Stimulated activated CD8-positive, alpha-beta memory T cell treated with anti-CD3 and anti-CD28 coated beads, Interleukin-4, amount 100 ng/mL, for 24 hours (primary cell): ENCODE measurements at regions not wholly inside any gene's neighbourhood (a gene's known extent, or its start where the extent isn't known, plus 50 kb on each side); places are given as distances from the start of the nearest gene placed in this dataset.

Experiments
- DNase-seq: peaks from one replicate; pipeline ENCODE4 v3.0.0-alpha.2; 2020; ENCODE audit warnings: low read depth

DNA sequence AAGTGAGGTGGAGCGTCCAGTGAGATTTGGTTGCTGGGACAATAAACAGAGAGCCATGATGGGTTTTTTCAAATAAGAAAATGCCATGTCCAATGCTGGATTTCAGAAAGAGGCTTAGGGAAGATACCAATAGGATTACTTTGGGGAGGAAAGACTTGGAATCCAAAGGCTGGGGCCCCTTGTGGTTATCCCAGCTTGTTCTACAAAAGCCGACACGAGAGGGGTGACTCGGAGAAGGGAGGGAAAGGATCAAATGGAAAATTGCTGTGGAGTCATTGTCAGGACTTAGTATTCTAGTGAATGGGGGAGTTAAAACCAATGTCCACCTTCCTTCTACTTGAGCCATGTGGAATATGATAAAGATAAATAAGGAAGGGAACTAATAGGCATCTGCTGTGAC is 305.5 kb downstream of the SOX9 start:
- no peak for DNase-seq

DNA sequence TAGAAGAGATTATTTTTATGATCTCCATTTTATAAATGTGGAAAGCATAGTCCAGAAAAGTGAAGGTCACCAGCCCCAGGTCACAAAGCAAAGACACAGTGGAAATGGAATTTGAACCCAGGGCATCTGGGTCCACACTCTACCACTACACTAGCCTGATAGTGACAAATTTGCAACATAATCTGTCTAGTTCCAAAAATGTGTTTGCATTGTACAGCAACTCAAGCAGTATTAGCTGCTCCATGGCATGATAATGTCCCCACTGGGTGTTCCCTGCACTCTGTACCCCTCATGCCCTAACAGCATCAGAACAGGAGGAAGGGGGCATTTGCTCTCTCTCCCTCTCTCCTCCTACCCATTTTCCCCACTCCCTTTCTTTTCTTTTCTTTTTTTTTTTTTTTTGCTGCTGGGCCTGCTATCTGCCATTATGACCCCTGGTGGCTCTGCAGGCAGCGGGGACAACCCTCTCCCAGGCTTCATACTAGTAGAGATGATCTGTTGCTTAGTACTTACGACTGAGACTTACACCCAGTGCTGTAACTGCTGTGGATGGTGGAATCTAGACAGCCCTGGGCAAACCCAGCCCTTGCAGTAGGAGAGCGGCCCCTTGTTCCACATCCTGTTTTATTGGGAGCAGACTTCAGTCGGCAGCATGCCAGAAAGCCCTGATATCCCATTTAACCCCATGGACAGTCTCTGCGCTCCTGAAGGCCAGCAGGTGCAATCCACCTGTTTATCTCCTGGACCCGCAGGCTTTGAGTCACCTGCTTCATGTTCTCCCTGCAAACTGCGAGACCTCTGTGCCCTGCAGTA is 306.3 kb downstream of the SOX9 start:
- no peak for DNase-seq

DNA sequence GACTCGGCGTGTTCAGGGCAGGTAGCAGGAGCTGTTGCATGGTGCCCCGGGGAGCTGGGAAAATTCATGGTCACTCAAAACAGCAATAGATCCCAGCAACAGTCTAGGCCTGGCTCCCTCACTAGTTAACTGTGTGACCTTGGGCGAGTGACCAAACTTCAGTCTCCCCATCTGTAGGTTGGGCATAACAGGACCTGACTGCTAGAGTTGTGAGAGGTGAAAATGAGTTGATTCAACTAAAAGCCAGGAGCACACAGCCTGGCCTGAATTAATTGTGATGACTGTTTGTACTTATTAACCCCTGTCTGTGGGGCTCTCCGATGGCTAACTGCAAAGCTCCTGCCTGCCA is 306.9 kb downstream of the SOX9 start:
- no peak for DNase-seq

DNA sequence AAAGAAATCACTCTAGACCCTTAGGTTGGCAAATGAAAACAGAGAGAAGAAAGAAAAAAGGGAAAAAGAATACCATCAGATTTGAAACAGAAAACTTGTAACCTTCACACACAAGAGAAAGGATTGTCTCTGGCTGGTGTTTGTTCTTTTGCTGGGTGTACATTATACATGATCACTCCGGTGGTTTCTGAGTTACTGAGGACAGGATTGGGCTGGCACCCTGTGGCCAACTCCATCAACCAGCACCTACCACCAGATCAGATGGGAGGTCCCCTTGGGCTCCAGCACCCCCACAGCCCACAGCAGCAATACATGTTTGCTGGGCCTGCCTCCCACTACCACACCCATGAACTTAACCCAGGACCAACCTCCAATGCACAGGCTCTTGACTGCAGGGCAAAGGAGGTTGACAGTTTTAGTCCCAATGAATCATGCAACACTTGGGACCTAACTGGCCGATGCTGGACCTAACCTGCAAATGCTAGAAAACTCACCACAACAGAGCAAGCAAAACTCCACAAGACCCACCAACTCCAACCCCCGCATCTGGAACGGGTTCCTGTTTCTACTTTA is 308.3 kb downstream of the SOX9 start:
- no peak for DNase-seq

DNA sequence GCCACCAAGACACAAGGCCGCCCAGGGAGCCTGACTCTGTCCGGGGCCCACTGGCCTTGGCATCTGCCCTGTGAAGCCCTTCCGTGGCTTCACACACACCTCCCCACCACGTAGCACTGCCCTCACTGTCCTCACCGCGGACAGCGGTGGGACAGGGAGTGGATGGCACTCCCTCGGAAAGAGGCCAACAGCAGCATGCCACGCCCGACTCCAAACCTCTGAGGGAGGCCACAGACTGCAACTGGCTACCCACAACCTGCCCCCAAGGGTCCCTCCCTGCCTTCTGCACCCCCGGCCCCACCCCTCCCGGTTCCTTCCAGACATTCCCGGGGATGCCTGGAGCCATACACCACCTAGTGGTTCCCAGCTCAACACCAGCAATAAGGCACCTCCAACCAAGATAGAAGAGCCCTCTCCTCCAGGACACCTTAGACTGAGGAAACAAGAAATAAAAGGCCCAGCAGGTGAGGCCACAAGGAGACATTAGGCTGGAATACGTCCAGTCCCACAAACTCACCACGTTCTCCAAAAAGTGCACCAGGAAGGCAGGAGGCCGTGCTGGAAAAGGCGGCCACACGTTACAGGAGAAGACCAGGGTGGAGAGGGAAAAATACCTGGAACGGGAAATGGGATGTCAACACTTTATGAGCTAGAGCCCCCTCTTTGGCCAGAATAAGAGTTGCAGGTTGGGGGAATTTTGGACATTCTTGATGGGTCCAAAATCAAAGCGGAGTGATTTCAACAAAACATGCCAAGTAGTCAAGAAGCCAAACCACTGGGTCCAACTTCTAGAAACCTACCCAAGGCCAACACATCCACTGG is 310.0 kb downstream of the SOX9 start:
- DNase-seq: no peak

DNA sequence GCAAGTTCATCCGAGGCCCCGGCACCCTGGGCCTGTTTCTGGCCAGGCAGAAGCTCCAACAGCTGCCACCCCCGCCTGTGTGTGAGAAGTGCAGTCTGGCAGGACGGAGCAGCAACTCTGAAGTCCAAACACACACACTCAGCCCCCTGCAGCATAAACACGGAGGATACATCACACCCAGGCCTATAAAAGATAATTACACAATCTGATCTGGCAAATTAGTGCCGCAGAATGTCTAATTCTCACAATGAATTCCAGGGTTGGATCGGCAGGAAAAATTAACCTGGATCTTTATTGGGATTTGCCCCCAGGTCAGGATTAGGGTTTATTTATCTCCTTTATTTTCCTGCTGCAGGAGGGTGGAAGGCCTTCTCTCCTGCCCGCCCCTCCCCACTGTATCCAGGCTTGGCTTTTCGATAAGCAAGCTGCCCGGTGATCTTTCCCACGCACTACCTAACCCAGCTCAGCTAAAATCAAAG is 311.4 kb downstream of the SOX9 start:
- DNase-seq: no peak

DNA sequence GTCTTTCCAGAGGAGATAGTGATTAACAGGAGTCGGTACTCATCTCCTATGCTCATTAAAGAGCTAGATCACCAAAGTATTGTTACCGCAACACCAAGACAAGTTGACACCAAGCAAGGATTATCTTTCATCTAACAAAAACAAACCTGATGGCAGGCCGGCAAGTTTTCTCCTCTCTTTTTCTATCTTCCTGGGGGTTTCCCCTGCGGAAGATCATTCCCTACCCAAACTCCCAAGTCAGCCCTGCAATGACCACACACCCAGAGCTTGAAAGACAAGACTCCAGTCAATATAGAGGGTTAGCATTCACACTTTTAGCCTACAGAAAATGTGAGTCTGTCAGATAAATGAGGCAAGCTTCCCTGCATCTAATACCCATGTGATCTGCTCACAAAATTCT is 312.1 kb downstream of the SOX9 start:
- DNase-seq: no peak

DNA sequence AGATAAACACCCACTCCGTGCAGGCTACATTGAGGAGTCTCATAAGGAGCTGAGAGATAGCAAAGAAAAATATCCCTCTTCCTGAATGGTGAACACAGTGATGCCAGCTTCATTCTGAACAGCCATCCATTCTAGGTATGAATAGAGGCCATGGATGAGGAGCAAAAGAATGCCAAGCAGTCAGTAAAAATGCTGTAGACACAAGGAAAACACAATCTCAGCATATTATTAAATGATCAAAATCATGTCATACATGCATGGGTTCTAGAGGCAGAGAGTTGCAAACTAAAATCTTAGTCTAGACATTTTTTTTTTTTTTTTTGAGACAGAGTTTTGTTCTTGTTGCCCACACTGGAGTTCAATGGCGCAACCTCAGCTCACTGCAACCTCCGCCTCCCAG is 313.0 kb downstream of the SOX9 start:
- no peak for DNase-seq

DNA sequence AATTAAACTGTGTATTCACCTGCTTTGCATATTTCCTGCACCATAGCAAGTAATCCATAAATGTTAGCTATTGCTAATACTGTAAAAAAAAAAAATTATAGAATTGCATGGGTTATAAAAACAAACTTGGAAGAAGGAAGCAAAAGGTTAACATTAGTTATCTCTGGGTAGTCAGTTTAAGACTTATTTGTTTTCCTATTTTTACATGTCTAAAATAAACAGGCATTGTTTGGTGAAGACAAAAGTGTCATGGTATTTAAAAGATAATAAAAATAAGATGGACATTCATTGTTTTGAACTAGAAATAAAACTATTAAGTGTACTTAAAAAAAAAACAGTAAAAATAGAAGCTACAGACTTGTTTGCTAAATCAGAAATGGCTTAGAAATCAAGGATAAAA is 313.8 kb downstream of the SOX9 start:
- DNase-seq: no peak

DNA sequence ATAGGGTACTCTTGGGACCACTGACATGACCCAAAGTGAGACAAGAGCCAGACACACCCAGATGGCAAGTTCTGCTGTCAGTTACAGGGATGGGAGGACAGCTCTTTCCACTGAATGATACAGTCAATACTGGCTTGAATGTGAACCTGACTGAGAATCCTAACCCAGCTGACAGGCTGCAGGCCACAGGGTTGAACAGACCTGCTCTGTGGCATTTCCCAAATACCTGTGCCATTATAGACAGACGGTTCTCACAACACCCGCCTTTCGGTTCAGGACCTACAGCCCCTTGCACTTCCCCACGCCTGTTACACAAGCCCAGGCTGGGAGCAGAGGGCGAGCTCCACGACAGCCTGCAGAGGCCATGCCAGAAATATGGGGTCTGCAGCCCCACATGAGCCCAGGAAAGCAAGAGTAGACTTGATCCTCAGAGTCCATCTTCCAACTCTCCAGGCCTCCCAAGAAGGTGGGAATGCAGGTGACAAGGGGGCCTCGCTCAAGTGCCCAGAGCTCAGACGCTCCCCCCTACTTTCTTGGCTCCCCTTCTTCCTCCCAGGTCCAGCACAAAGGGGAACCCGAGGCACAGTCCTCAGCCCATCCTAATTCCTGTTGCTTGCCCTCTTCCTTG is 314.3 kb downstream of the SOX9 start:
- DNase-seq: no peak

DNA sequence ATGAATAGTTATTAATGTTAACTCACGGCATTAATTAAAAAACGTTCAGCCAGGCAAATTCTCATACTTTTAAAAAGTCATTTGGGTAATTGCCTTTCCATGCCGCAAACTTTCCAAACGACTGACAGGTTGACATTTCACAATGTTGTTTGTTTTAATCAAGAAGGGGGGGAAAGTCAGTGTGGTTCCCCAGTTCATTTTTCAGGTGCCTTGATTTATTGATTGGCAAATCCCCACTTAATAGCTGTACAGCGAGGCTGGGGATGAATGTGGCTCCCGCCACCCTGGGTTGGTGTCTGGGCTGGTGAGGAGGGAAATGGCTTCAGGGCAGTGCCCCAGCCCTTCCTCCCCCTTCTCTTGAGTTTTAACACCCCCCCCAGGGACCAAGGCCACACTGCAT is 318.0 kb downstream of the SOX9 start:
- DNase-seq: no peak

DNA sequence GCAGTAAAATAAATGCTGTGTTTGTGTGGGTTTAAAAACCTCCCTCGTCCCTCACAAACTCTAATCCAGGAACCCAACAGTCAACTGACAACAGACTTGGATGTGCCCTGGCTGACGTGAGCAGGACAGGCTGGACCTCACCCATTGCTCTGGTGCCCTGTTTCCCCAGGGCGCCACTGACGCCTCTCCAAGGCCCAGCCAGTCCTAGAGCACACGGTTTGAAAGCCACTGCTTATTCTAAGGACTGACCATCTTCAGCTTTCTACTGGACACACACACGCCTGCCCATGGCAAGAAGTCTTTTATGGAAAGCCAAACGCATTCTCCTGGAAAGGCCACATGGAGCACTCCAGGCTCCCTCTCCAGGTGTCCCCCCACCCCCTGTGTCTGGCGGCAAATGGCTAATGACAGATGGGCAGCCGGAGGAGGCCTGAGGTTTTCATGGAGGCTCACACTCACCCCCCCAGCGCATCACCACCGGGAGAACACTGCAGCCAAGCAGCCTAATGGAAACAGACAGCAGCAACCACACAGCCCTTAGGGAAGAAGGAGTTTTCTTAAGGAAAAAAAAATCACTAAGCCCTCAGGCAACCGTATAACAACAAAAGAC is 319.2 kb downstream of the SOX9 start:
- no peak for DNase-seq

DNA sequence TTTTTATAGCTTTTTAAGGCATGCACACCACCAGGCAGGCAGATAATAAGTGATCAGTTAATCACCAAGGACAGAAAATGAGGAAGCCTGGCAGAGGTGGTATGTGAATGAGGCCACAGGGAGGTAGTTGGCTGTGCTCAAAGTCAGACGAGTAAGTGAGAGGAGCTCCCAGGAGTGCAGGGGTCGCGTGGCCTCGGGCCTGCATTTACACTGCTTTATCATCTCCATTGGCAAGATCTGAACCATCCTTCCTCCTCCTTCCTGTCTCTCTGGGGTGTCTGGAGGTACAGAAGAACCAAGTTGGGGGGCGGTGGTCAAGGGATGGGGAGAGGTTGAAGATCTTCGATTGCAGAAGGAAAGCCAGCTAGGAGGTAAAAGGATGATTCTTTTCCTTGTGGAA is 320.1 kb downstream of the SOX9 start:
- DNase-seq: no peak

DNA sequence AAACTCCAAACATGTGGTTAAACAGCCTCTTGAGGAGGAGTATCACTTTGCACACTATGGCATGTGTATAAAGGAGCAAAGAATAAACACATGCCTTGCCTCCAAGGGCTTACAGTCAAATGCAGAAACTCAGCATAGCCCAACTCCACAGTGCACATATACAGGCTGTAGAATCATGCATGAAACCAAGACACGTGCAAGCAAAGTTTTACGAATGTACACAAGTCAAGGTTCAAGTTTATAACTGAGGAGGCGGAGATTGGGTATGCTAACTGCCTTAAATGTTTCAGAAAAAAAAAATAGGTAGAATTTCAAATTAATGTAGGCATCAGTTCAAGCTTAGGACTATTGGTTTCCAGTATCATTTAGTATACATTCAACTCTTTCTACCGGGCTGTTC is 321.1 kb downstream of the SOX9 start:
- DNase-seq: no peak

DNA sequence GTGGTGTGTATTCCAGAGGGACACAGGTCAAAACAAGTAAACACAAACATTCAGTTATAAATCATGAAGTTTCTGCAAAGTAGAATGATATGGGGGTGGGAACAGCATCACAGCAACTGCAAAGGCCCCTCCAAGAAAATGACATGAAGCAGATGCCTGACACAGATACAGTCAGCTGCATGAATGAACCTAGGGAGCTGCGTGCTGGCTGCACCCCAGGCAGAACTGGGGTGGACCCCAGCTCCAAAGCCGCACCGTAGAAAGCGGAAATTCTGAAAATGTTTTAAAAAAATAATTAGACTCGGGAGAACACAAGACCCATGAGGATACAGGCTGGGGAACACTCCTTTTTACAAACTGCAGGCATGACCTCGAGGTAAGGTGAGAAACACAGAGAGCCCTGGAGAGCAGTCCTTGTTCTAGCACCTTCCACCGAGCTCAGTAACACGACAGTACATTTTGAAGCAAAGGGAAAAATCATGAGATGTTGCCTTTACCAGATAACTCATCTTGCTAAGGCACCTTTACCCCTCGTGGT is 323.8 kb downstream of the SOX9 start:
- DNase-seq: no peak

DNA sequence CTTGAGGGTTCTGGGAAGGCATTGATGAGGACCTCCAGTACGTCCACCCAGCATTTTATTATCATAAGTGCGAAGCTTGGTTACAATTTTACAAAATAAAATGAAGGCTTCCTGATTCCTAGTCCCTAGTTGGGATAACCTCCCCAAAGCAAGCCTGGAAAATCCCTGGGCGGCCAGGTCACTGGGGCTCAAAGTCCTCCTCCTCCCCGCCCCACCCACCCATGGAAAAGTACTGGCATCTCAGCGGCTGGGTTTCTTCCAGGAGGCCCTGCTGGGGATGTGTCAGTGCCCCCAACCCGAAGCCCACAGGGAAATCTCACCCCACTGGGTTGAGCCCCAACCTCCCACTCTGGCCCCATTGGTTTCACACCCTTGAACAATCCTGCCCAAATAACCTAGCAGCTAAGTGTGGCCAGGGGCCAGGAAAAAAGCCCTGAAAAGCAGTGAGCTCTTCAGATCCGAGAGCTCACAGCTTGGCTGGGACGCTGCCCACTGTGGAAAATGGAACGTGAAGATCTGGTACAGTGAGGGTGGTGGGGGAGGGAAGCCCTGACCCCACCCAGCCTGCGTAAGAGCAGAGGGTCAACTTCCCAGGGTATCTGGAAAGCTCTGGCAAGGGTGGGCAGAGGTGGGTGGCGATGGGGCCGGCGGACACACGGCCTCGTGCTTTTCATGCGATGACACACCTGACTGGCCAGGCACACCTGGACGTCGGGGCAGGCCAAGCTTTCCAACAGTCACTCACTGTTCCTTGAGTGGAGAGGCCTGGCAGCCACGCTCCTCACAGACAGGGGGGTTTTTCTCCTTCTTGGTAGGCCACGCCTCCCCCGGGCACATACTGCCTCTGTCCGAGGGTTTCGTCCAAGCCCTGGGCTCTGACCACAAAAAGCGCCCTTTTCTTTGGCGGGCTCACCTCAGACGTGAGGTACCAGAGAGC is 324.5 kb downstream of the SOX9 start:
- no peak for DNase-seq

DNA sequence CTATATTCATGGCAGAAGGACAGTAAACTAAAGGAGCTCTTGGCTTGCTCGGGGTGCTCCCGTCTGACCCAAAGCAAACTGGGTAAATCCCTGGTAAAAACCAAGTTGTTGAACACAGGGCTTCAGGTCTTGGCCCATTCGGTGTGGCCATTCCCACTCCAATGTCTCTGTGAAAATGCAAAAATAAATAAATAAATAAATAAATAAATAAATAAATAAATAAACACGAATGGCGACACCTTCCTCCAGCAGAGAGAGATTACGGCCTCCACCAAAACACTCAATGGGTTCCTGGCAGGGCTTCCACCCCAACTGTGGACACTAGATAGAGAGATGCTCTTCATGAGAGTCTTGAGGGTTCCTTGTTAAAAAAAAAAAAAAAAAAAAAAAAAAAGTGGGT is 325.3 kb downstream of the SOX9 start:
- DNase-seq: no peak

DNA sequence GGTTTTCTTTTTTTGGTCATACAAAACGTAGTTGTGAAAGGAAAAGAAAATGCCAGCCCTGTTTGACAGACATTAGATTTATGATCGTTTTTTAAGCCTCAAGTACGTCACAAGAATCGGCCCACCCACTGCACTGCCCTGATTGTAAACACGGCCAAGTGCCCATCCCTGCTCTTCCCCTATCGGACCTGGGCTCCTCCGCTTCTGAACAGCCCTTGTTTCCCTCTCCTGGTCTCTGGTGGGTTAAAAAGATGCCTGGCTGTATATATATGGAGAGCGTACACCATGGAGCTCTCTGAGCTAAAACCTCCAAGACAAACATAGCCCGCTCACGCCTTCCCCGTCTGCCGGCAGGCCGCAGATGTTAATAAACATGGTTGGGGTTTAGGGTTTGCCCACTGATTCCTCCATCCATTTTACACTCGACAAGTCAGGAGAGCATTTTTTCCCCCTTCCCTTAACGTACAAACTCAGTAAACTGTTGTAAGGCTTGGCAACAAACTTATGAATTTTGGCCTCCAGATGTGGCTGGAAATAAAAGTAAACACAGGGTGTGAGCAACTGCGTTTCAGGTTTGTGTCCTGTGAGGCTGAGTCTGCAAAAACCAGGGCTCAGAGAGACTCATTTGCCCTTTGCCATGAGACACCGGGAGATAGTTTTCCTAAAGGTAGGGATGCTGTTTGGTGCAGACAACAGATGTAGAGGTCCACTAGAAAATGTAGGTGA is 325.9 kb downstream of the SOX9 start:
- DNase-seq: no peak

DNA sequence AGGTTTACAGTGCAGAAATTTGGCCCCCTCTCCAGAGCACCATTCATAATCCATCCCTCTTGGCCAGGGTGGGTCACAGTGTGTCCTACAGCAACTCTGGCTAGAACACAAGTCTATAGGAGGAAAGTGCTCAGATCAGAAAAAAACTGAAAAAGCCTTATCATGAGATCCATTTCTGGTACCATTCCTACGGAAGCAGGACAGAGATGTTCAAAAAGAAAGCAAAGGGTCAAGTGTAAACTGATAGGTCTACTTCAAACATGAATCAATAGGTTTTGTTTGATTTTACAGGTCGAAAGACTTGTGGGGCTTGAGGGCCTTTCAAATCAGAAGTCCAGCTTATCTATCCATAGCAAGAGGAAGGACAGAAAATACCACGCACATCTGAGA is 326.4 kb downstream of the SOX9 start:
- DNase-seq: no peak

DNA sequence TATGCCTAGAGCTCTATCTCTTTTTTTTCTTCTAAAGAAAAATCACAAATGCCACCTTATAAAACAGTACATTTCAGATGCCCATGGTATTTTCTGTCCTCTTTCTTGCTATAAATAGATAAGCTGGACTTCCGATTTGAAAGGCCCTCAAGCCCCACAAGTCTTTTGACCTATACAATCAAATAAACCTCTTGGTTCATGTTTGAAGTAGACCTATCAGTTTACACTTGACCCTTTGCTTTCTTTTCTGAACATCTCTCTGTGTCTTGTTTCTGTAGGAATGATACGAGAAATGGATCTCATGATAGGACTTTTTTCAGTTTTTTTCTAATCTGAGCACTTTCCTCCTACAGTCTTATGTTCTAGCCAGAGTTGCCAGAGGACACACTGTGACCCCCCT is 327.2 kb downstream of the SOX9 start:
- DNase-seq: no peak
